Fibroblast of pulmonary artery (primary cell): ENCODE measurements at regions not wholly inside any gene's neighbourhood (a gene's known extent, or its start where the extent isn't known, plus 50 kb on each side); places are given as distances from the start of the nearest gene placed in this dataset.

Experiments
- DNase-seq: peaks from one replicate; pipeline ENCODE4 v3.0.0-alpha.2; 2010; ENCODE audit warnings: low read depth
- H3K4me3 ChIP-seq: replicated peaks from 2 replicates; pipeline ENCODE4 v1.5.1; 2011; ENCODE audit warnings: low read depth, mild to moderate bottlenecking, control low read depth, low read length, moderate library complexity
- TF ChIP-seq, protein P1 (sequence below): IDR thresholded peaks from 2 replicates; pipeline ENCODE4 v1.5.1; 2011; ENCODE audit warnings: mild to moderate bottlenecking, control low read depth, low read length, inconsistent platforms; ENCODE audit errors: missing control alignments

DNA sequence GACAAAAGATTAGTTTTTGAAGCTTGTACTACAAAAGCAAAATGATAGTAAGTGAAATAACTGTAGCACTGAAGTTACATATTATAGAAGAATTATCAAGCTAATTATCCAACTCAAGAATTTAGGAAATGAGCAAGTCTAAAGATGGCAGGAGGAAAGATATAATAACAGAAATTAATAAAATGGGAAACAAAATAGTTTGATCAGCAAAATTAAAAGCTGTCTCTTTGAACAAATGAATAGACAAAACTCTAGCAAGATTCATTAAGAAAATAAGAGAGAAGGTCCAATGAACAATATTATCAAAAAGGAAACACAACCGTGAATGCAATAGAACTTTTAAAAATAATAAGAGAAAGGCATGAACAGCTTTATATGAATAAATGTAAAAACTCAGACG, 224.3 kb upstream of the IRX5 start:
- TF ChIP-seq, protein P1, sequence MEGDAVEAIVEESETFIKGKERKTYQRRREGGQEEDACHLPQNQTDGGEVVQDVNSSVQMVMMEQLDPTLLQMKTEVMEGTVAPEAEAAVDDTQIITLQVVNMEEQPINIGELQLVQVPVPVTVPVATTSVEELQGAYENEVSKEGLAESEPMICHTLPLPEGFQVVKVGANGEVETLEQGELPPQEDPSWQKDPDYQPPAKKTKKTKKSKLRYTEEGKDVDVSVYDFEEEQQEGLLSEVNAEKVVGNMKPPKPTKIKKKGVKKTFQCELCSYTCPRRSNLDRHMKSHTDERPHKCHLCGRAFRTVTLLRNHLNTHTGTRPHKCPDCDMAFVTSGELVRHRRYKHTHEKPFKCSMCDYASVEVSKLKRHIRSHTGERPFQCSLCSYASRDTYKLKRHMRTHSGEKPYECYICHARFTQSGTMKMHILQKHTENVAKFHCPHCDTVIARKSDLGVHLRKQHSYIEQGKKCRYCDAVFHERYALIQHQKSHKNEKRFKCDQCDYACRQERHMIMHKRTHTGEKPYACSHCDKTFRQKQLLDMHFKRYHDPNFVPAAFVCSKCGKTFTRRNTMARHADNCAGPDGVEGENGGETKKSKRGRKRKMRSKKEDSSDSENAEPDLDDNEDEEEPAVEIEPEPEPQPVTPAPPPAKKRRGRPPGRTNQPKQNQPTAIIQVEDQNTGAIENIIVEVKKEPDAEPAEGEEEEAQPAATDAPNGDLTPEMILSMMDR: no peak
- DNase-seq: no peak
- no peak overlapping the region for H3K4me3 ChIP-seq

DNA sequence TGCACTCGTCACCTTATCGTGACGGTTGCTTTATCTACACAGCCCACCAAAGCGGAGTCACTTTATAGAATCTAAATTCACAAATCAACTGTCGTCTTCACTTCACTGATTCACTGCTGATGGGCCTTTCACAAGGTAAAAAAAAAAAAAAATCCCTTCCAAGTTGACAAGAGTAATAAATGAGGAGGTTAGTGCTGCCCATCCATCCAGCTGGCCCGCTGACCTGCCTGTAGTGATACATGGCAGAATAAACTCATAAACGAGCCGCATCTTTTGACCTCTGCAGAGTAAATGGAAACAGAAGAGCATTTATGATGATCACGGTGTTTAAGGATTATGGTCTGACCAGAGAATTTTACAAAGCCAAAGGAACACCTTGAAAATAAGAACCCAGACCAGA, 227.3 kb upstream of the IRX5 start:
- no peak for DNase-seq
- TF ChIP-seq, protein P1: no peak
- no peak overlapping the region for H3K4me3 ChIP-seq

DNA sequence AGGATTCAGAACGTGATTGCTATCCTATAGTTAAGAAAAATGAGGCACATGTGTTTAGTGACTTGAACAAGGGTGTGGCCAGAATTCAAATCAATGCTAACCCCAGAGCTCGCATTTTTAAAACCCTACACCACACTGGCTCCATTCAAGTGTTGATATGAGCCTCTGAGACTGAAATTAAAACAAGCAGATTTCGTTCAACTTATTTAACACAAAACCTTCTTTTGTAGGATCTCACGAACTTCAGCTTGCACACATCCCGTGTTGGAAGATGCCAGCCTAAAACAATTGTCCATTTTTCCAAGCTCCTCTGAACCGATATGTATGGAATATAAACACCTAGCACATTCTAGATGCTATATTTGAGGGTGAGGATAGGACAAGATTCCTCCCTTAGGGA, 231.0 kb upstream of the IRX5 start:
- DNase-seq: no peak
- H3K4me3 ChIP-seq: no peak overlapping the region
- TF ChIP-seq, protein P1: no peak

DNA sequence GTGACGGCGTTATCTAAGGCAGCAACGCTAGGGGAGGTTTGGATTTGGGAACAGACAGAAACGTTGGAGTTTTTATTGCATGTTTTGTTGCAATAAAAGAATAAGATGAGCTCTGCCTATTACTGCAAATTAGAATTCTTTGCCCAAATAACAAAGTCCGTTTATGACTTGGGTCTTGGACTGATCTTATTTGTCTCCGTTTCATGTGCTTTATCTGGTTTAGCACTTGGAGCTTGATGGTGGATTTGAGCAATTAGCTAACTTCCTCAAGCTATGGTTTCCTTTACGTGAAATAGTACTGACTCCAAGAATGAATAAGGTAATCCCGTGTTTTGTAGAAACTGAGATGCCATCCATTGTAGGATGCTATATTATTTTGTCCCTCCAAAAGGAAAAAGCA, 233.0 kb upstream of the IRX5 start:
- no peak overlapping the region for H3K4me3 ChIP-seq
- no peak for DNase-seq
- TF ChIP-seq, protein P1: no peak

DNA sequence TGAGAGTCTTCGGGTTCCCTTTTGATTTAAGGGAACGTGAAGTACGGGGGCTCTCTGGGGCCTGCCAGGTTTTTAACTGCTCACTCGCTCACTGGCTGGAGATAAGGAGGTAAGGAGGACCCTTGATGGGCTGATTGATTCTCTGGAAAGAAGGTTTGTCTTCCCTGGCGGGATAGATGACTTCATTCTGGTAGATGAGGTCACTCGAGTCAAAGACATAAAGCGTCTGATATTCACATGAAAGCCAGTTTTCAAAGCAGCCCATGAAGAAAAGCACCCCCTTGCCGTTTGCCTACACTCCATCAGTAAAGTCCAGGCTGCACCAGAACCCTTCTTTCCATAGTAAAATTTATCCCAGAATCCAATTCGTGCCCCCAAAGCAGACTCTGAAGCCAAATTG, 233.7 kb upstream of the IRX5 start:
- no peak for DNase-seq

DNA sequence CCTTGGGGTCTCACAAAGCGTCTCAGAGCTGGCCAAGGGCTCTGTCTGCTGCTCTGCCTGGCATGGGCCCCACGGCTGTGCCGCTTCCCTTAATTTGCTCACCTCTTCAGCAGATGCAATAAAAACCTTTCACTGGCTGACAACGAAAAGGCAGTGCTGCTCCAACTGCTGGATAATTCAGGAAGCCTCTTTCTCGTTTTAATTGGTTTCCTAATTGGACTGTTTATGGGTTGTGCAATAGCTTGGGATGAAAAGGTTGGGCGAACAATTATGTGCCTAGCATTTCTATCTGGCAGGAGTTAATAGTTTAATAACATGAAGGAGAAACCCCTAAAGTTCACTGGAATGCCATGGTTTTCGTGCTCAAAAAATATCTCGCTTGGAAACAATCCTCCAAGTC, 234.1 kb upstream of the IRX5 start:
- no peak for DNase-seq

More for the DNA sequence above, 233.7 kb upstream of the IRX5 start:
- TF ChIP-seq, protein P1: no peak
- no peak overlapping the region for H3K4me3 ChIP-seq

DNA sequence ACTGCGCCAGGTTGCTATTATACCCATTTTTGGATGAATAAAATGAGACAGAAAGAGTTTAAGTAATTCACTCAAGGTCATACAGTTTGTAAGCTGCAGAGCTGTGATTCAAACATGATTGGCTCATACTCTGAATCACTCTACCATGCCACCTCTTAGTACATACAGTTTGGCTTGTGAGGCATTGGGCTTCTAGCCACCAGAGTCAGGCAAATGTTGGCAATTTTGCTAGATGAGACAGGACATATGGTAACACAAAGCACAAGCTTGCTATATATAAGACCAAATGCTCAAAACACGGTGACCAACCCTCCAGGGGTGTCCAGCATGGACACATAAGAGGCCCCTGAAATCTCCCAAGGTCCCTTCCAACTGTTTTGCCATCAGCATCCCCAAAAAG, 236.0 kb upstream of the IRX5 start:
- H3K4me3 ChIP-seq: no peak overlapping the region
- TF ChIP-seq, protein P1: no peak
- DNase-seq: no peak

More for the DNA sequence above, 234.1 kb upstream of the IRX5 start:
- H3K4me3 ChIP-seq: no peak overlapping the region
- TF ChIP-seq, protein P1: no peak
